GM12864 (cell line): ENCODE measurements at regions not wholly inside any gene's neighbourhood (a gene's known extent, or its start where the extent isn't known, plus 50 kb on each side); places are given as distances from the start of the nearest gene placed in this dataset.

Experiments
- DNase-seq: peaks from one replicate; pipeline ENCODE4 v3.0.0-alpha.2; 2011; ENCODE audit warnings: low read depth
- H3K4me3 ChIP-seq: 2 replicates; pipeline ENCODE4 v1.5.1; 2011; ENCODE audit warnings: mild to moderate bottlenecking, low read depth, low read length, control low read depth
- CTCF ChIP-seq: IDR thresholded peaks from 2 replicates; pipeline ENCODE4 v1.5.1; 2011; ENCODE audit warnings: low read depth, mild to moderate bottlenecking, moderate library complexity, low read length, control low read depth, inconsistent platforms; ENCODE audit errors: missing control alignments

- DNase-seq, result no peak
- no peak for TF ChIP-seq CTCF
- no peak overlapping the region for H3K4me3 ChIP-seq
Measured at GRCh38 chr20:60750909-60751308, 501.2 kb upstream of the CDH4 start.

GRCh38 chr20:60751826-60752225, 500.2 kb upstream of the CDH4 start:
- no peak for TF ChIP-seq CTCF
- no peak for DNase-seq
- H3K4me3 ChIP-seq, result no peak overlapping the region

- TF ChIP-seq CTCF, result no peak
- no peak for DNase-seq
- H3K4me3 ChIP-seq, result no peak overlapping the region
Measured at GRCh38 chr20:60752741-60753420, 499.2 kb upstream of the CDH4 start.

- DNase-seq, result no peak
- no peak overlapping the region for H3K4me3 ChIP-seq
- TF ChIP-seq CTCF, result no peak
Measured at GRCh38 chr20:60754856-60755255, 497.2 kb upstream of the CDH4 start.

GRCh38 chr20:60759651-60760050, 492.4 kb upstream of the CDH4 start:
- no peak for DNase-seq
- no peak for TF ChIP-seq CTCF

GRCh38 chr20:60760256-60761000, 491.6 kb upstream of the CDH4 start:
- H3K4me3 ChIP-seq, result no peak overlapping the region
- DNase-seq, result no peak
- TF ChIP-seq CTCF, result no peak

More at GRCh38 chr20:60759651-60760050, 492.4 kb upstream of the CDH4 start:
- no peak overlapping the region for H3K4me3 ChIP-seq

- DNase-seq, result no peak
- no peak for TF ChIP-seq CTCF
- H3K4me3 ChIP-seq, result no peak overlapping the region
Measured at GRCh38 chr20:60761056-60761455, 491.0 kb upstream of the CDH4 start.
